ENCODE measurements at regions not wholly inside any gene's neighbourhood (a gene's known extent, or its start where the extent isn't known, plus 50 kb on each side); places are given as distances from the start of the nearest gene placed in this dataset.

DNA sequence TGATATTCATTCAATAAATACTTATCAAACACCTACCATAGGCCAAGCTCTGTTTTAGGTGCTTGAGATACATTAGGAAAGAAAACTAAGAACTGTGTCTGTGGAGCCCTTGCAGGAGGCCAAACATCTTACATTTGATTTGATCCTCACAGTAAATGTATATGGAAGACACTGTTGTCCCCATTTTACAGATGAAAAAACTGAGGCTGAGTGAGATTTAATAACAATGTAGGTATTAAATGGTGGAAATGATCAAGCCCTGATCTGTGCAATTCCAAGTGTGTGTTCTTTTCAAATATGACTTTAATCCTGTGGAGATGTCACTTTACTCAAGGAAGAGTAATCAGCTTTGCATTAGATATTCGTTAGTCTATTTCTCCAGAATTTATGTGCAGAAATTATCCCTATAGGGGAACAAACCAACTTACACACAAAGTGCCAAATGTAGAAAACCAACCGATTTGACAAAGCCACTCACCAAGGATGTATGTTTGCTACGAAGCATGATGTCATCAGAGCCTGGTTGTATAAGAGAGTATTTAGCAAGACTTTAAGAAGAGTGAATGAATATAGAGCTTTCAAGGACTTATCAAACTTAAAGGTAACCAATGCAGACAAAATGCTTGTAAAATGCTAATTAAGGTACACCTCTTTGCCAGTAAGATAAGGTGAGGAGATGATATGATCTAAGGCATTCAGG lies 153.9 kb upstream of the NFIB start:
- TF ChIP-seq RXRA (IDR thresholded peaks at IDR 0.05; ENCODE audit: insufficient read depth, low read depth, low read length) (no peak), PHF8 (conservative IDR thresholded peaks at IDR 0.05; ENCODE audit: low read depth, low read length) (no peak), EGR1 (IDR thresholded peaks at IDR 0.05; ENCODE audit: borderline replicate concordance, low read depth, low read length) (no peak), SP1 (IDR thresholded peaks at IDR 0.05; ENCODE audit: low read depth, low read length) (no peak), POLR2AphosphoS5 (IDR thresholded peaks at IDR 0.05; ENCODE audit: low read depth, low read length) (no peak), YY1 (IDR thresholded peaks at IDR 0.05; ENCODE audit: low read depth, low read length) (no peak), TAF1 (IDR thresholded peaks at IDR 0.05; ENCODE audit: low read depth, low read length) (no peak), HDAC6 (IDR thresholded peaks at IDR 0.05; ENCODE audit: low read depth, low read length) (no peak), POLR2A (IDR thresholded peaks at IDR 0.05; ENCODE audit: control extremely low read depth in 1 of 2, low read depth in 2 of 2, low read length in 2 of 2) (no peak), ZNF274 (IDR thresholded peaks at IDR 0.05; ENCODE audit: borderline replicate concordance, extremely low read depth, low read length) (no peak), RFX5 (IDR thresholded peaks at IDR 0.05; ENCODE audit: borderline replicate concordance, low read depth, low read length) (no peak), EZH2 (IDR thresholded peaks at IDR 0.05; ENCODE audit: low read depth, low read length, severe bottlenecking) (no peak)
- TF ChIP-seq, protein P1, sequence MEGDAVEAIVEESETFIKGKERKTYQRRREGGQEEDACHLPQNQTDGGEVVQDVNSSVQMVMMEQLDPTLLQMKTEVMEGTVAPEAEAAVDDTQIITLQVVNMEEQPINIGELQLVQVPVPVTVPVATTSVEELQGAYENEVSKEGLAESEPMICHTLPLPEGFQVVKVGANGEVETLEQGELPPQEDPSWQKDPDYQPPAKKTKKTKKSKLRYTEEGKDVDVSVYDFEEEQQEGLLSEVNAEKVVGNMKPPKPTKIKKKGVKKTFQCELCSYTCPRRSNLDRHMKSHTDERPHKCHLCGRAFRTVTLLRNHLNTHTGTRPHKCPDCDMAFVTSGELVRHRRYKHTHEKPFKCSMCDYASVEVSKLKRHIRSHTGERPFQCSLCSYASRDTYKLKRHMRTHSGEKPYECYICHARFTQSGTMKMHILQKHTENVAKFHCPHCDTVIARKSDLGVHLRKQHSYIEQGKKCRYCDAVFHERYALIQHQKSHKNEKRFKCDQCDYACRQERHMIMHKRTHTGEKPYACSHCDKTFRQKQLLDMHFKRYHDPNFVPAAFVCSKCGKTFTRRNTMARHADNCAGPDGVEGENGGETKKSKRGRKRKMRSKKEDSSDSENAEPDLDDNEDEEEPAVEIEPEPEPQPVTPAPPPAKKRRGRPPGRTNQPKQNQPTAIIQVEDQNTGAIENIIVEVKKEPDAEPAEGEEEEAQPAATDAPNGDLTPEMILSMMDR (IDR thresholded peaks at IDR 0.05; ENCODE audit: control extremely low read depth in 1 of 3, insufficient read depth in 1 of 3, low read depth in 1 of 3, low read length in 3 of 3) = no peak
- TF ChIP-seq, protein P2, sequence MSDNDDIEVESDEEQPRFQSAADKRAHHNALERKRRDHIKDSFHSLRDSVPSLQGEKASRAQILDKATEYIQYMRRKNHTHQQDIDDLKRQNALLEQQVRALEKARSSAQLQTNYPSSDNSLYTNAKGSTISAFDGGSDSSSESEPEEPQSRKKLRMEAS (IDR thresholded peaks at IDR 0.05) = no peak
